NB4 (cell line): ENCODE measurements at regions not wholly inside any gene's neighbourhood (a gene's known extent, or its start where the extent isn't known, plus 50 kb on each side); places are given as distances from the start of the nearest gene placed in this dataset.

Experiments used
- POLR2A ChIP-seq: IDR thresholded peaks from 2 replicates; pipeline ENCODE4 v1.6.1; 2011; ENCODE audit warnings: mild to moderate bottlenecking; ENCODE audit not compliant: insufficient read length; ENCODE audit errors: extremely low read depth
- TF ChIP-seq, protein P1 (sequence below): IDR thresholded peaks from one replicate; pipeline ENCODE4 v1.5.1; 2012; ENCODE audit warnings: low read depth, low read length

DNA sequence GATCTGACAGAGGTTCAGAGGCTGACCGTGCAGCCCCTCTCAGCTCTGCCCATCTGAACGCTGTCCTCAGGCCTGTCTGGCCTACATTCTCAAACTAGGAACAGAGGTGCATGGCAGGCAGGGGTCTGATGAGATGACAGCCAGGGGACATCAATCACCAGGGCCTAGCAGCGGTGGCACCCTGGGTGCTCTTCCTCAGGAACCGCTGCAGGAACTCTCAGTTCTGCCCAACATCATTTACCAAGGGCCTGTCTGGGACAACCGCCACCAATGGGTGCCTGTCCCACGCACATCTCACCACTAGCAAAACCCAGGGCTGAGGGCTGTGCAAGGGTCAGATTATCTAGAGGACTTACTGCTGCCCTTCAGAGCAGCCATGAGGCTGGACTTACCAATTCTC, 245.7 kb downstream of the TOMM20 start:
- no peak for TF ChIP-seq POLR2A
- TF ChIP-seq, protein P1, sequence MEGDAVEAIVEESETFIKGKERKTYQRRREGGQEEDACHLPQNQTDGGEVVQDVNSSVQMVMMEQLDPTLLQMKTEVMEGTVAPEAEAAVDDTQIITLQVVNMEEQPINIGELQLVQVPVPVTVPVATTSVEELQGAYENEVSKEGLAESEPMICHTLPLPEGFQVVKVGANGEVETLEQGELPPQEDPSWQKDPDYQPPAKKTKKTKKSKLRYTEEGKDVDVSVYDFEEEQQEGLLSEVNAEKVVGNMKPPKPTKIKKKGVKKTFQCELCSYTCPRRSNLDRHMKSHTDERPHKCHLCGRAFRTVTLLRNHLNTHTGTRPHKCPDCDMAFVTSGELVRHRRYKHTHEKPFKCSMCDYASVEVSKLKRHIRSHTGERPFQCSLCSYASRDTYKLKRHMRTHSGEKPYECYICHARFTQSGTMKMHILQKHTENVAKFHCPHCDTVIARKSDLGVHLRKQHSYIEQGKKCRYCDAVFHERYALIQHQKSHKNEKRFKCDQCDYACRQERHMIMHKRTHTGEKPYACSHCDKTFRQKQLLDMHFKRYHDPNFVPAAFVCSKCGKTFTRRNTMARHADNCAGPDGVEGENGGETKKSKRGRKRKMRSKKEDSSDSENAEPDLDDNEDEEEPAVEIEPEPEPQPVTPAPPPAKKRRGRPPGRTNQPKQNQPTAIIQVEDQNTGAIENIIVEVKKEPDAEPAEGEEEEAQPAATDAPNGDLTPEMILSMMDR = no peak
